Panc1 (cell line): ENCODE measurements at regions not wholly inside any gene's neighbourhood (a gene's known extent, or its start where the extent isn't known, plus 50 kb on each side); places are given as distances from the start of the nearest gene placed in this dataset.
"Not testable (repeated sequence)": the region's sequence is repeated elsewhere in the genome, so short reads cannot be mapped to it uniquely, and the experiment has no call there.

ENCODE experiments used
- CTCF ChIP-seq: fragments of 450-650 bp; IDR thresholded peaks from 2 replicates; pipeline ENCODE4 v1.5.1; 2017; ENCODE audit warnings: mild to moderate bottlenecking
- POLR2AphosphoS5 ChIP-seq: IDR thresholded peaks from 2 replicates; pipeline ENCODE4 v1.6.1; 2012; ENCODE audit warnings: mild to moderate bottlenecking, low read depth, low read length, moderate library complexity
- REST ChIP-seq, 2 experiments: IDR thresholded peaks; 2 replicates each; pipeline ENCODE4 v1.6.1; 2011 to 2012; ENCODE audit warnings: low read depth in 2 of 2, control low read depth in 1 of 2, low read length in 1 of 2, mild to moderate bottlenecking in 1 of 2, moderate library complexity in 1 of 2; ENCODE audit not compliant: insufficient read depth in 1 of 2
- TCF7L2 ChIP-seq: IDR thresholded peaks from 2 replicates; pipeline ENCODE4 v1.6.1; 2011; ENCODE audit warnings: mild to moderate bottlenecking, low read depth, low read length, inconsistent platforms

GRCh38 chr2:87461671-87462070, 286.2 kb upstream of the PLGLB2 start:
- not testable (repeated sequence) for TF ChIP-seq CTCF; TCF7L2; POLR2AphosphoS5; REST (IDR thresholded peaks at IDR 0.05; ENCODE audit: insufficient read depth in 1 of 2, low read depth in 2 of 2, low read length in 1 of 2)
